ENCODE measurements at regions not wholly inside any gene's neighbourhood (a gene's known extent, or its start where the extent isn't known, plus 50 kb on each side); places are given as distances from the start of the nearest gene placed in this dataset.

DNA sequence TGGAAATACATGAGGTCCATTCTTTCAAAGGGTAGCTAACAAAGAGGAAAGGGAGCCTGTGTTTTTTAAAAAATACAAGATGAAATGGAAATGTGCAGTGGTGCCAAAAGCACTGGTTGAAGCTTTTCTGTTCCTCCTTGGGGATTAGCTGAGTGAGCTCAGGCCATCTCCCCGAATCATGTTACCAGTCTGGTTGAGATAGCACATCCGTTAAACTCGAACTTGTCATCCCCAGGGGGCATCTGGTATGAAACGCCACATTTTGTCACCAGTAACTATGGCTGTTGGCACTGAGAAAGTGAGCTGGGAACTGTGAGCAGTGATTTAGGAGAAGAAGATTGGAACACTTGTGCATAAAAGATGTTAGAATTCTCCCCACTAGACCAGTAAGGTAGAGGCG, 196.2 kb downstream of the SAMD5 start:
- ChIA-PET POLR2A (ENCODE audit: unreplicated experiment) (no interaction called here), CTCF (no interaction called here)
- intact Hi-C loops (cut with micrococcal nuclease) (no loop called here), dilution Hi-C loops (cut with HindIII; ENCODE audit: low sequenced_read_pairs, unreplicated experiment) (no loop called here), in situ Hi-C loops (cut with MboI; ENCODE audit: low sequenced_read_pairs) (no loop called here)
- Histone ChIP-seq H3K79me1 (ENCODE audit: low read depth in 1 of 2, low read length in 2 of 2) (no peaks in the 10 kb centered on the region), H4K20me1 (ENCODE audit: insufficient read depth, low read length) (no peaks in the 10 kb centered on the region), H3K4me3 (ENCODE audit: insufficient read depth, low read depth, low read length) (no peak overlapping the region), H3K9me1 (ENCODE audit: insufficient read depth, low read length) (no peaks in the 10 kb centered on the region; the same call in 1 of the 2 replicates), H3K36me3 (ENCODE audit: control insufficient read depth, insufficient read depth, low read length) (no peaks in the 10 kb centered on the region), H2BK5ac (ENCODE audit: low read depth, low read length, poor library complexity, severe bottlenecking) (no peak overlapping the region), H3K27ac (ENCODE audit: insufficient read depth, low read length) (no peak overlapping the region), H2AK9ac (replicated peaks; ENCODE audit: low read depth, low read length, poor library complexity) (no peak overlapping the region), H3K18ac (ENCODE audit: low read depth, low read length) (no peak overlapping the region), H2AK5ac (ENCODE audit: low read depth, low read length) (no peak overlapping the region), H2AFZ (replicated peaks; ENCODE audit: low read length, poor library complexity) (no peak overlapping the region), H3K27me3 (ENCODE audit: control insufficient read depth, insufficient read depth, low read length) (0 out of 2 replicates have a peak, but pooled peaks cover 1% of the 10 kb centered on the region), H3K9ac (ENCODE audit: low read depth, low read length) (no peak overlapping the region), H3K56ac (ENCODE audit: extremely low read depth, insufficient read depth, low read length) (no peak overlapping the region), H3K4me2 (ENCODE audit: low read depth, low read length) (no peak overlapping the region), H3K4ac (ENCODE audit: low read depth, low read length) (no peak overlapping the region), H3K14ac (replicated peaks; ENCODE audit: low read depth, low read length) (no peak overlapping the region), H3K4me1 (ENCODE audit: control insufficient read depth, insufficient read depth, low read length) (no peaks in the 10 kb centered on the region; the same call in none of the 2 replicates), H2BK20ac (ENCODE audit: low read depth, low read length) (no peak overlapping the region), H4K91ac (ENCODE audit: insufficient read depth, low read depth, low read length) (no peak overlapping the region), H4K8ac (ENCODE audit: low read depth in 2 of 2, low read length in 2 of 2) (no peak overlapping the region), H4K5ac (ENCODE audit: low read depth, low read length) (no peak overlapping the region), H2BK120ac (ENCODE audit: low read depth, low read length) (no peak overlapping the region), H3K9me3 (ENCODE audit: control insufficient read depth, insufficient read depth, low read length) (no peaks in the 10 kb centered on the region), H2BK15ac (ENCODE audit: low read depth, low read length) (no peak overlapping the region), H3K23ac (ENCODE audit: low read depth, low read length) (no peak overlapping the region)
- no peak for TF ChIP-seq BHLHE40 (IDR thresholded peaks at IDR 0.05; ENCODE audit: low read depth, low read length)
- no peak for TF ChIP-seq MAZ (IDR thresholded peaks at IDR 0.05; ENCODE audit: borderline replicate concordance, low read depth, low read length)
- TF ChIP-seq RCOR1 (IDR thresholded peaks at IDR 0.05; ENCODE audit: insufficient replicate concordance, low read length): no peak
- TF ChIP-seq RFX5 (IDR thresholded peaks at IDR 0.05; ENCODE audit: low read depth, low read length): no peak
- no peak for TF ChIP-seq USF2 (IDR thresholded peaks at IDR 0.05; ENCODE audit: low read depth, low read length)
- TF ChIP-seq NFE2L2 (IDR thresholded peaks at IDR 0.05; ENCODE audit: low read depth, low read length): no peak
- TF ChIP-seq, protein P1, sequence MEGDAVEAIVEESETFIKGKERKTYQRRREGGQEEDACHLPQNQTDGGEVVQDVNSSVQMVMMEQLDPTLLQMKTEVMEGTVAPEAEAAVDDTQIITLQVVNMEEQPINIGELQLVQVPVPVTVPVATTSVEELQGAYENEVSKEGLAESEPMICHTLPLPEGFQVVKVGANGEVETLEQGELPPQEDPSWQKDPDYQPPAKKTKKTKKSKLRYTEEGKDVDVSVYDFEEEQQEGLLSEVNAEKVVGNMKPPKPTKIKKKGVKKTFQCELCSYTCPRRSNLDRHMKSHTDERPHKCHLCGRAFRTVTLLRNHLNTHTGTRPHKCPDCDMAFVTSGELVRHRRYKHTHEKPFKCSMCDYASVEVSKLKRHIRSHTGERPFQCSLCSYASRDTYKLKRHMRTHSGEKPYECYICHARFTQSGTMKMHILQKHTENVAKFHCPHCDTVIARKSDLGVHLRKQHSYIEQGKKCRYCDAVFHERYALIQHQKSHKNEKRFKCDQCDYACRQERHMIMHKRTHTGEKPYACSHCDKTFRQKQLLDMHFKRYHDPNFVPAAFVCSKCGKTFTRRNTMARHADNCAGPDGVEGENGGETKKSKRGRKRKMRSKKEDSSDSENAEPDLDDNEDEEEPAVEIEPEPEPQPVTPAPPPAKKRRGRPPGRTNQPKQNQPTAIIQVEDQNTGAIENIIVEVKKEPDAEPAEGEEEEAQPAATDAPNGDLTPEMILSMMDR (conservative IDR thresholded peaks at IDR 0.05; ENCODE audit: low read depth, low read length): no peak
- no peak for TF ChIP-seq FOS (IDR thresholded peaks at IDR 0.05; ENCODE audit: low read depth, low read length)
- TF ChIP-seq SMC3 (IDR thresholded peaks at IDR 0.05; ENCODE audit: low read depth, low read length): no peak
- TF ChIP-seq ELK1 (IDR thresholded peaks at IDR 0.05; ENCODE audit: borderline replicate concordance, low read depth, low read length): no peak
- no peak for TF ChIP-seq CEBPB (IDR thresholded peaks at IDR 0.05; ENCODE audit: low read depth, low read length)
- TF ChIP-seq POLR2A (IDR thresholded peaks at IDR 0.05; ENCODE audit: low read depth, low read length): no peak
- no peak for DNase-seq
- no TSS peak for BruUV-seq (replicated peaks)
- WGBS, 2 experiments (ENCODE audit: extremely low coverage in 2 of 2, insufficient read length in 1 of 2): 100% methylated on average over 1 of the region's 5 CpGs; no CpG with 5 or more reads in 1 of the 2 experiments
- ATAC-seq (ENCODE audit: low read depth): no peak

Measured in IMR-90 (cell line).